Transverse colon (tissue), 4 donors: ENCODE measurements at regions not wholly inside any gene's neighbourhood (a gene's known extent, or its start where the extent isn't known, plus 50 kb on each side); places are given as distances from the start of the nearest gene placed in this dataset.

Experiments used
- DNase-seq: peaks from one replicate; pipeline ENCODE4 v3.0.0-alpha.2; 2019
- H3K27ac ChIP-seq, 4 donors: fragments of 200-600 bp; sonication (generic); 2 replicates each; pipeline ENCODE4 v1.5.1; 2016 to 2018; ENCODE audit warnings: inconsistent platforms in 4 of 4
- H3K27me3 ChIP-seq: fragments of 200-600 bp; sonication (generic); 2 replicates; pipeline ENCODE4 v1.5.1; 2017; ENCODE audit warnings: inconsistent platforms
- H3K36me3 ChIP-seq, 4 donors: fragments of 200-600 bp; sonication (generic); 2 replicates each; pipeline ENCODE4 v1.5.1; 2017 to 2019; ENCODE audit warnings: inconsistent platforms in 4 of 4
- H3K4me1 ChIP-seq, 4 donors: fragments of 200-600 bp; sonication (generic); 2 replicates each; pipeline ENCODE4 v1.5.1; 2017 to 2020; ENCODE audit warnings: inconsistent platforms in 4 of 4
- H3K4me3 ChIP-seq, 4 donors: fragments of 200-600 bp; sonication (generic); 1 replicate in 1 of 4; 2 replicates in 3 of 4; pipeline versions ENCODE4 v1.5.1 to v1.6.1; 2017 to 2019; ENCODE audit warnings: inconsistent platforms in 4 of 4
- H3K9me3 ChIP-seq, 2 donors: fragments of 200-600 bp; sonication (generic); 2 replicates each; pipeline ENCODE4 v1.5.1; 2017 to 2019; ENCODE audit warnings: inconsistent platforms in 2 of 2
- CTCF ChIP-seq, 5 experiments: fragments of 200-600 bp in 3 of 5; fragments of 450-650 bp in 2 of 5; sonication (generic) in 3 of 5; IDR thresholded peaks; 1 replicate in 2 of 5; 2 replicates in 3 of 5; pipeline ENCODE4 v1.5.1; 2016 to 2017; ENCODE audit warnings: antibody characterized with exemption in 5 of 5, inconsistent platforms in 3 of 5, mild to moderate bottlenecking in 2 of 5, moderate library complexity in 1 of 5
- EP300 ChIP-seq: sonication (generic); formaldehyde crosslinking; IDR thresholded peaks from one replicate; pipeline ENCODE4 v1.6.1; 2017; ENCODE audit warnings: antibody characterized with exemption, low read depth
- POLR2A ChIP-seq: fragments of 450-650 bp; IDR thresholded peaks from one replicate; pipeline ENCODE4 v1.6.1; 2016; ENCODE audit warnings: antibody characterized with exemption, mild to moderate bottlenecking, moderate library complexity
- POLR2AphosphoS5 ChIP-seq, 3 donors: sonication (generic); formaldehyde crosslinking; IDR thresholded peaks; one replicate each; pipeline ENCODE4 v1.6.1; 2016; ENCODE audit warnings: antibody characterized with exemption in 3 of 3
- WGBS, 2 donors: methylation state at CpG; one replicate each; pipeline ENCODE4 v1.1.5; 2018; ENCODE audit warnings: low coverage in 1 of 2; 5-methylcytosine and 5-hydroxymethylcytosine counted together
- in situ Hi-C, 4 donors: fragments of 200-750 bp; cut with MboI; loops; one replicate each; pipeline versions ENCODE4 v1.15.0 to v1.15.1; 2017; ENCODE audit warnings: low sequenced_read_pairs in 3 of 4, low pct_ligation_motif_present in 1 of 4, low pct_unique_long_range_greater_than_20kb in 1 of 4
- intact Hi-C: fragments of 100-400 bp; cut with DNase I; formaldehyde crosslinking; loops from one replicate; pipeline ENCODE4 v1.15.1; 2023; ENCODE audit warnings: low total_unique reads

GRCh38 chr5:1660511-1660910, 136.8 kb upstream of the LPCAT1 start:
- TF ChIP-seq POLR2A = no peak
- no peak for TF ChIP-seq EP300
- no peak for TF ChIP-seq CTCF (IDR thresholded peaks at IDR 0.05)
- no peak for TF ChIP-seq POLR2AphosphoS5 (IDR thresholded peaks at IDR 0.05)
- DNase-seq = no peak
- intact Hi-C loops = no loop called here
- Histone ChIP-seq H3K27me3 (peaks cover 61% of the 10 kb centered on the region), H3K4me1 (no peaks in the 10 kb centered on the region), H3K4me3 (no peak overlapping the region), H3K36me3 (no peaks in the 10 kb centered on the region), H3K9me3 (no peaks in the 10 kb centered on the region), H3K27ac (no peak overlapping the region)
- in situ Hi-C loops = no loop called here
- WGBS, 2 donors = 60 to 70% methylated on average over 1 to 10 of the region's 10 CpGs

- peaks cover 61% of the 10 kb centered on the region for H3K27me3 ChIP-seq
- in situ Hi-C loops = no loop called here
- H3K36me3 ChIP-seq = no peaks in the 10 kb centered on the region
- no peaks in the 10 kb centered on the region for H3K4me1 ChIP-seq
- no peaks in the 10 kb centered on the region for H3K9me3 ChIP-seq
- DNase-seq = no peak
- intact Hi-C loops = no loop called here
- TF ChIP-seq POLR2A (no peak), POLR2AphosphoS5 (IDR thresholded peaks at IDR 0.05) (no peak), CTCF (IDR thresholded peaks at IDR 0.05) (no peak), EP300 (no peak)
- no peak overlapping the region for H3K4me3 ChIP-seq
- no peak overlapping the region for H3K27ac ChIP-seq
- WGBS, 2 donors = 62% methylated on average over 14 of the region's 17 CpGs; no CpG with 5 or more reads in 1 of the 2 donors
Measured at GRCh38 chr5:1660001-1660400, 136.2 kb upstream of the LPCAT1 start.

GRCh38 chr5:1659100-1659981, 135.6 kb upstream of the LPCAT1 start:
- Histone ChIP-seq H3K27me3 (peaks cover 61% of the 10 kb centered on the region), H3K4me3 (no peak overlapping the region), H3K27ac (no peak overlapping the region), H3K4me1 (no peaks in the 10 kb centered on the region), H3K36me3 (no peaks in the 10 kb centered on the region), H3K9me3 (no peaks in the 10 kb centered on the region)
- WGBS, 2 donors = 33 to 57% methylated on average over 1 to 22 of the region's 23 CpGs
- TF ChIP-seq EP300 (no peak), POLR2AphosphoS5 (IDR thresholded peaks at IDR 0.05) (no peak), CTCF (IDR thresholded peaks at IDR 0.05) (no peak), POLR2A (no peak)
- intact Hi-C loops = no loop called here
- DNase-seq = no peak
- in situ Hi-C loops = no loop called here

GRCh38 chr5:1658665-1659064, 134.9 kb upstream of the LPCAT1 start:
- no peak overlapping the region for H3K27ac ChIP-seq
- 46 to 53% methylated on average over 8 to 14 of the region's 14 CpGs for WGBS, 2 donors
- H3K9me3 ChIP-seq = no peaks in the 10 kb centered on the region
- H3K27me3 ChIP-seq = peaks cover 63% of the 10 kb centered on the region
- intact Hi-C loops = no loop called here
- H3K36me3 ChIP-seq = no peaks in the 10 kb centered on the region
- no peak overlapping the region for H3K4me3 ChIP-seq
- DNase-seq = no peak
- TF ChIP-seq CTCF (IDR thresholded peaks at IDR 0.05) (no peak), EP300 (no peak), POLR2A (no peak), POLR2AphosphoS5 (IDR thresholded peaks at IDR 0.05) (no peak)
- in situ Hi-C loops = no loop called here
- H3K4me1 ChIP-seq = peaks cover 0 to 1% (median 0%) of the 10 kb centered on the region in 4 donors
